HEK293T (cell line): ENCODE measurements at regions not wholly inside any gene's neighbourhood (a gene's known extent, or its start where the extent isn't known, plus 50 kb on each side); places are given as distances from the start of the nearest gene placed in this dataset.
"Not testable (repeated sequence)": the region's sequence is repeated elsewhere in the genome, so short reads cannot be mapped to it uniquely, and the experiment has no call there.

Experiments used
- CTCF ChIA-PET: fragments of 350-600 bp; formaldehyde crosslinking; extraction: SDS; loops from one replicate; lab custom pipeline; 2021; ENCODE audit warnings: antibody characterized with exemption, inconsistent platforms; lab: Yijun Ruan, JAX
- POLR2A ChIA-PET: fragments of 350-600 bp; formaldehyde crosslinking; extraction: SDS; loops from one replicate; lab custom pipeline; 2020; ENCODE audit warnings: antibody characterized with exemption, inconsistent platforms; lab: Yijun Ruan, JAX
- DNase-seq: peaks from one replicate; pipeline ENCODE4 v3.0.0; 2012; ENCODE audit warnings: mixed read lengths; ENCODE audit errors: extremely low spot score
- ARNT ChIP-seq: fragments of 450-650 bp; IDR thresholded peaks from 2 replicates; pipeline ENCODE4 v1.6.1; 2017; ENCODE audit warnings: mild to moderate bottlenecking
- BHLHE40 ChIP-seq: fragments of 450-650 bp; IDR thresholded peaks from 2 replicates; pipeline ENCODE4 v1.6.1; 2016; ENCODE audit warnings: mild to moderate bottlenecking, moderate library complexity, borderline replicate concordance
- CTBP1 ChIP-seq: fragments of 450-650 bp; IDR thresholded peaks from 2 replicates; pipeline ENCODE4 v1.6.1; 2016; ENCODE audit warnings: borderline replicate concordance
- ELF4 ChIP-seq: fragments of 450-650 bp; IDR thresholded peaks from 2 replicates; pipeline ENCODE4 v1.6.1; 2017; ENCODE audit warnings: antibody characterized with exemption
- FOXA1 ChIP-seq: fragments of 450-650 bp; IDR thresholded peaks from 2 replicates; pipeline ENCODE4 v1.6.1; 2016; ENCODE audit warnings: mild to moderate bottlenecking
- FOXK2 ChIP-seq: fragments of 450-650 bp; IDR thresholded peaks from 2 replicates; pipeline ENCODE4 v1.6.1; 2016; ENCODE audit warnings: mild to moderate bottlenecking
- FOXM1 ChIP-seq: fragments of 450-650 bp; IDR thresholded peaks from 2 replicates; pipeline ENCODE4 v1.6.1; 2017; ENCODE audit warnings: mild to moderate bottlenecking, borderline replicate concordance
- HDGF ChIP-seq: fragments of 450-650 bp; IDR thresholded peaks from 2 replicates; pipeline ENCODE4 v1.6.1; 2017; ENCODE audit warnings: antibody characterized with exemption, borderline replicate concordance
- L3MBTL2 ChIP-seq: fragments of 450-650 bp; conservative IDR thresholded peaks from 2 replicates; pipeline ENCODE4 v1.6.1; 2016; ENCODE audit warnings: mild to moderate bottlenecking
- LEF1 ChIP-seq: fragments of 450-650 bp; IDR thresholded peaks from 2 replicates; pipeline ENCODE4 v1.6.1; 2017; ENCODE audit warnings: mild to moderate bottlenecking, borderline replicate concordance
- NFRKB ChIP-seq: fragments of 450-650 bp; IDR thresholded peaks from 2 replicates; pipeline ENCODE4 v1.6.1; 2016; ENCODE audit warnings: mild to moderate bottlenecking, moderate library complexity
- PKNOX1 ChIP-seq: fragments of 450-650 bp; IDR thresholded peaks from 2 replicates; pipeline ENCODE4 v1.6.1; 2016
- SP1 ChIP-seq: fragments of 450-650 bp; IDR thresholded peaks from 2 replicates; pipeline ENCODE4 v1.6.1; 2017
- SUZ12 ChIP-seq: fragments of 450-650 bp; IDR thresholded peaks from 2 replicates; pipeline ENCODE4 v1.6.1; 2016; ENCODE audit warnings: mild to moderate bottlenecking
- TARDBP ChIP-seq: fragments of 450-650 bp; IDR thresholded peaks from 2 replicates; pipeline ENCODE4 v1.6.1; 2016
- ZNF384 ChIP-seq: fragments of 450-650 bp; IDR thresholded peaks from 2 replicates; pipeline ENCODE4 v1.6.1; 2016

- TF ChIP-seq FOXM1 (no peak), TARDBP (no peak), ARNT (no peak), FOXA1 (no peak), FOXK2 (no peak), L3MBTL2 (no peak), SP1 (no peak), ELF4 (no peak), SUZ12 (no peak), NFRKB (no peak)
- CTCF ChIA-PET: no interaction called here
- no peak for DNase-seq
- POLR2A ChIA-PET: no interaction called here
Observed at GRCh38 chr2:82748653-82749052, 1710.4 kb downstream of the SUCLG1 start.

DNA sequence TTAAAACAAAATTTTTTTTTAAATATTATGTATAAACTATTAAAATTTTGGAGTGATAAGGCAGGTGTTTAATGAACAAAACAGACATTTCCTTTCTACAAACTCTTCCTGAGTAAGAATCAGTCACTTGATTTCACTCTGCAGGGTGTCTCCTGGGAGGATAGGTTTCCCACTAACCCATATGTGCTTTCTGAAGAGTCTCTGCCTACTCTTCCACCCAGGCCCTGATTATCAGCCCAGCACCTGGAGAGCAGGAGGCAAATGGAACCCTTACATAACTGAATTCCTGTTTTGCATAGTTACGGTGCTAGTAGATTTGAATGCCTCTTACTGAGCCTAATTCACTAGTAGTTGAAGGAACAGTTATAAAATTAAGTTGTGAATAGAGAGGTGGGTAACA, 1718.6 kb downstream of the SUCLG1 start:
- CTCF ChIA-PET: no interaction called here

GRCh38 chr2:82737965-82738364, 1721.1 kb downstream of the SUCLG1 start:
- CTCF ChIA-PET, POLR2A ChIA-PET: not testable (repeated sequence)

More for the DNA sequence above, 1718.6 kb downstream of the SUCLG1 start:
- DNase-seq: no peak
- no peak for TF ChIP-seq SUZ12
- TF ChIP-seq L3MBTL2: no peak
- no peak for TF ChIP-seq NFRKB
- TF ChIP-seq FOXA1: no peak
- no peak for TF ChIP-seq HDGF
- no peak for TF ChIP-seq TARDBP
- no peak for TF ChIP-seq BHLHE40
- no peak for TF ChIP-seq FOXM1
- TF ChIP-seq PKNOX1: no peak
- TF ChIP-seq CTBP1: no peak
- no peak for TF ChIP-seq LEF1
- TF ChIP-seq SP1: no peak
- TF ChIP-seq ARNT: no peak
- no peak for TF ChIP-seq ELF4
- no peak for TF ChIP-seq FOXK2
- POLR2A ChIA-PET: no interaction called here

GRCh38 chr2:82735336-82735735, 1723.7 kb downstream of the SUCLG1 start:
- TF ChIP-seq TARDBP (no peak), LEF1 (no peak), FOXM1 (no peak), FOXA1 (no peak), FOXK2 (no peak), HDGF (no peak), PKNOX1 (no peak), SP1 (no peak), ARNT (no peak), ELF4 (no peak), L3MBTL2 (no peak), BHLHE40 (no peak), NFRKB (no peak), CTBP1 (no peak), ZNF384 (no peak), SUZ12 (no peak)
- no peak for DNase-seq
- ChIA-PET CTCF (no interaction called here), POLR2A (no interaction called here)

More at GRCh38 chr2:82737965-82738364, 1721.1 kb downstream of the SUCLG1 start:
- not testable (repeated sequence) for DNase-seq

GRCh38 chr2:82731824-82732223, 1727.3 kb downstream of the SUCLG1 start:
- ChIA-PET POLR2A (no interaction called here), CTCF (no interaction called here)
- no peak for DNase-seq
- TF ChIP-seq TARDBP: no peak
- TF ChIP-seq ARNT: no peak
- no peak for TF ChIP-seq PKNOX1
- TF ChIP-seq BHLHE40: no peak
- TF ChIP-seq ZNF384: no peak
- TF ChIP-seq HDGF: no peak
- no peak for TF ChIP-seq ELF4
- TF ChIP-seq SP1: no peak
- TF ChIP-seq FOXM1: no peak
- TF ChIP-seq SUZ12: no peak
- TF ChIP-seq FOXA1: no peak
- no peak for TF ChIP-seq FOXK2
- TF ChIP-seq L3MBTL2: no peak
- TF ChIP-seq CTBP1: no peak
- no peak for TF ChIP-seq NFRKB
- TF ChIP-seq LEF1: no peak

GRCh38 chr2:82730811-82731210, 1728.3 kb downstream of the SUCLG1 start:
- no peak for DNase-seq
- POLR2A ChIA-PET: no interaction called here
- TF ChIP-seq SP1: no peak
- TF ChIP-seq SUZ12: no peak
- no peak for TF ChIP-seq PKNOX1
- TF ChIP-seq FOXM1: no peak
- TF ChIP-seq TARDBP: no peak
- TF ChIP-seq FOXK2: no peak
- no peak for TF ChIP-seq LEF1
- no peak for TF ChIP-seq ZNF384
- CTCF ChIA-PET: no interaction called here
